NCI-H2196 treated with DMSO at 0.1 percent for 48 hours (cell line): ENCODE measurements at regions not wholly inside any gene's neighbourhood (a gene's known extent, or its start where the extent isn't known, plus 50 kb on each side); places are given as distances from the start of the nearest gene placed in this dataset.

Source experiments
- DNase-seq: peaks from one replicate; lab custom pipeline; 2025; ENCODE audit not compliant: unreplicated experiment; lab: John Stamatoyannopoulos, UW

DNA sequence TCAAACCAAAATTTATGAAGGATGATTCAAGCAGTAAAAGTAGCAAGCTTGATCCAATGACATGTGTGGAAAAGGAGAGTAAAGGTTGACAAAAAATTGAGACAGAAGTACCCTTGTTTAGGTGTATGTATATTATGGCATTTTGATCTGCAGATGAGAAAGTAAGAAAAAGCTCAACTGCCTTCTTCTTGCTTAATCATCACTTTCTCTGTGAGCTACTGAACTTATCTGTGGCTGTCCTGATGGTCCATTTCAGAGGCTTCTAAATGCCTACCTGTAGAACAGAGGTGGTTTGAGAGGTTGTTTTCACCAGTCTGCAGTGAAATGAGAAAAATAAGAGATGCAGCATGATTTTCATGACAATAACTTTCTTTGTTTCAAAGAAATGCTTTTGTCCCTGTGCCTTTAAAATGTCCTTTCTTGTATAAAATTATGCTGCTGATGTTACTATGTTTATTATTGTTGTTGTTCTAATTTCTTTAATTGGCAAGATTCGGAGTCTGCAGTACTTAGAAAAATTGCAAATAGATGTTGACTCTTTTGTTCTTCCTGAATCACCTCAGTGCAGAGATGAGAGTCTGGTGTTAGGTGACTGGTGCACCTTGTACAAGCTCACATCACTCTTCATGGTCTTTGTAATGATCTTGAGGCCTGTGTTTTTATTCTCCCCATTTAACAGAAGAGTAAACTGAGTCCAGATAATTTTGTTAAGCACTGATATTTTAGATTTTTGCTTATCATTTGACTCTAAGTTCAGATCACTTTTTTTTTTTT is 821.9 kb downstream of the VRK1 start:
- no peak for DNase-seq

DNA sequence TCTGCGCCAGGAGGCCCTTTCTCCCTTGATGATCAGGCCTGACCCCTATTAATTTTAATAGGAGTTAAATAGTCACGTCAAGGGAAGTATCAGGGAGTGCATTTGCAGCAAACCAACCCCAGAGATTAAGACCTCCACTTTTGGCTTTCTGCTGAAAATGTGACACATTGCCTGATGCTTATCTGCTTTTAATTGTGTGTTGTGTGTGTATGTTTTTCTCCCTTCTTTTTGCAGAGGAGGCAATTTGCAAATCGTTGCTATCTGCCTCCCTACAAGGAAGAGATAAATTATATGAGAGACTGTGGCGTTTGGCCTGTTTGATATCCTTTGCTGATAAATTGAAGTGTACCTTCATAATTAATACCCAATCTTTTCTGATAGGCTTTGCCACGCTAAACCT is 822.9 kb downstream of the VRK1 start:
- DNase-seq: no peak

DNA sequence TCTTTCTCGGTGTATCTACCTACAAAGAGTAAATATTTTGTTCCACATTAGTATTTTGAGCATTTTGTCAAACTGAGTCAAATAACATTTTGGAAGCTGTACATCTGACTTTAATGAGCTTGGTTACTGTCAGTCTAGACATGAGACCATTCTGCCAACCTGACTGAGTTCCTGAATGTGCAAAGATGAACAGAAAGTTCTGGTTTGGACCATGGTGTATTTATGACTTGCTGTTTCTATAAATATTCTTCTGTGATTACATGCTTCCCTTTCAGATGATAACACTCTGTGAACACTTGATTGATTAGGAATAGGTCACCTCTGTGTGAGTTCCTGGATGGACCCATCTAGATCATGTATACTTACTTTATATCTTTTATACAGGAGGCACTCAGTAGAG is 827.8 kb downstream of the VRK1 start:
- DNase-seq: no peak

DNA sequence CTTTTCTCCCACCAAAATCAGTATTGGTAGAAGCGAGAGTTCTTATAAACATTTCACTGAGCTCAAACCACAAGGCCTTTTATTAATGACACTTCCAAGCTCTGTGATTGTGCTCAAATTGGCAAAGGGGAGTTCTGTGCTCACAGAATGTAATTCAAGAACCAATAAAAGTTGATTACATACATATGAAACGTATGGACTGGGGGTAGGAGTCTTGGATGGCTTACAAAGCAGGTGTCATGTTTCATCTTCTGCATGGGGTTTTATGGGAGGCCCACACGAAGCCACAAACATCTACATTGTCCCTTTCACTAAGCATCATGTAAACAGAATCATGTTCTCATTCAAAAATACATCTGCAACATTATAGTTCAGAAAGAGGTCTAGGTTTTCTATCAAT is 828.3 kb downstream of the VRK1 start:
- no peak for DNase-seq

DNA sequence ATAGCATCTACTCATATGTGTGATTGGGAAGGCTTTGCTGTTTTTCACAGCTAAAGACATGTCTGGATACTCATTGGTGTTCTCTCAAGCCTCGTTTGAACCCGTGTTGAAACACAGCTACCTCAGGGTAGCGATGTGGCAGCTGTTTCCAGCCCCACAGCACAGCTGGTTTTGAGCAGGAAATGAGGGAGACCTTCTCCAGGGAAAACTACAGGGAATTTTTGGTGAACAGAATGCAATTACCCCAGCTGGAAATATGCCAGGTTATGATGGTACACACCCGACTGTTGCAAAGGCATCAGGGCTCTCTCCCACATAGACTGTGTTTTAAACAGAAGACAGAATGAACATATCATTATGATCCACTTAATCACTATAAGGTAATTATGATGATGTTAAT is 828.9 kb downstream of the VRK1 start:
- no peak for DNase-seq

DNA sequence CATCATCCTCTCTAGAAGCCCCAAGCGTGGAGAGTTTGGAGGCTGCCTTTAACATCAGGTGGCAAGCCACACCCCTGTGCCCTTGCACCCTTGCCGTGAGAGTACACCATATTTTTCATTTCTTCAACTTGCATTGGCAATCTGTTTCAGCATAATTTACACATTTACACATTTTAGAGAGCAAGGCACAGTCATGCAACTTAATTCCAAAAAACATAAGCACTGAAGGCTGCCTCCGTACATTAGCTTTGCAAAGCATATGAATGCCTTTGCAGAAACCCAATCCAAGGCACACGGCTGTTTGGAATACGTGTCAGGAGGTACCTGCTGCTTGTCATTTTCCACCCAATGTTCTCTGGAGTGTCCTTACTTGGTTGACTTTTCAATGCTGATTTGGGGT is 833.1 kb downstream of the VRK1 start:
- DNase-seq: no peak

DNA sequence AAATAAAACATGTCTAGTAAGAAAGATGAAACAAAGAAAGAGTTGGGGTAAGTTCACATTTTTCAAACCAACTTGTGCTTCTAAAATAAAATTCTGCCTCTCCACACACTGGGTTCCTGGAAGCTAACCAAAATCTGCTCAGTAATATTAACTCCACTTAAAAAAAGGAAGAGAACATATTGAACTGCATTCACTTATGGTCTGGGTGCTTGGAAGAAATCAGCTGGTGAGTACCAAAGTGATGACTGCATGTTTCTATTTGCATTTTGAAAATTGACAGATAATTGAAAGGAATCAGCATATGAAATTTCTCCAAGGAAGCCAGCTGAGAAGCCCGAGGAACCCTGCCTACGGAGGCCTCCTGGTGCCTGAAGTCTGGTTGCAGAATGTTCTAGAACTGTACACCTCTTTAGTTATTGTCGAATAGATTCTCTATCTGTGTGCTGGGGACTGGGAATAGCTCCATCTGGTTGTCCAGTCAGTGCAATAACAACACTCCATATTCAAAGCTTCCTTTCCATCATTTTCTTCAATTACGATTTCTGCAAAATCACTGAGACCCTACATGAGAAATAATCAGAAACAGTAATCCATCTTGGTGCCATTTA is 836.1 kb downstream of the VRK1 start:
- DNase-seq: no peak

DNA sequence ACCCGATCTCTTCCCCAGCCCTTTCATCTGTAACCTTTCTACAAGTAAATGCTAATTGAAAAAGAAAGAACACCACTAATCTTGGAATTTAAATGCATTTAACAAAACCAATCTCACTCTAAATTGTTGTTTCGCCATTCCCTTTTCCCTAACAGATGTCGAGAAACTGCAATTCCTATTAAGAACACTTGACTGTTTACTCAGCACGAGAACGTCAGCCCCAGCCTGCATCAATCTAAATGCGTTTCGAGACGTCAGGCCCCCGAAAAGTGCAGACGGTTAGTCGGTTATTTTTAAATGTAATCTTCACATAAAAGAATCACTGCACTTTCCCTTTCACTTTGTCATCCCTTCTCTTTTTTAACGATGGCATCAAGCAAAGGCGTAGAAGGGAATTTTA is 837.6 kb downstream of the VRK1 start:
- DNase-seq: no peak

DNA sequence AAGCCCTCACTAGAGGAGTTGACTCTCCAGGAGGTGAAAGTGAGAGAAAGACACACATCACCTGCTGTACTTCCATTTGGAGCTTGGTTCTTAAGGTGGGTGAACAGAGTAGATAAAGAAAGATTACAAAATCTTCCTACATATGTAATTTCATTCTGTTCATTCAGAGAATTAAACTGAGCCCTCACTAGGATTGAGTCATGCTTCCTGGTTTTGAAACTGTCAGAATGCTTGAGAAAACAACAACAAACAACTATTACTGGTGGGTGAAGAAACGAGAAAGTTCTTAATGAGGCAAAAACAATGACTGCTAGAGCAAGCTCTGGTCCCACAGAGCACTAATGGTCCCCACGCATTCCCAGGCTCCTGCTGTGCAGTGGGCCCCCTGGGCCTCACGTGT is 841.7 kb downstream of the VRK1 start:
- no peak for DNase-seq

DNA sequence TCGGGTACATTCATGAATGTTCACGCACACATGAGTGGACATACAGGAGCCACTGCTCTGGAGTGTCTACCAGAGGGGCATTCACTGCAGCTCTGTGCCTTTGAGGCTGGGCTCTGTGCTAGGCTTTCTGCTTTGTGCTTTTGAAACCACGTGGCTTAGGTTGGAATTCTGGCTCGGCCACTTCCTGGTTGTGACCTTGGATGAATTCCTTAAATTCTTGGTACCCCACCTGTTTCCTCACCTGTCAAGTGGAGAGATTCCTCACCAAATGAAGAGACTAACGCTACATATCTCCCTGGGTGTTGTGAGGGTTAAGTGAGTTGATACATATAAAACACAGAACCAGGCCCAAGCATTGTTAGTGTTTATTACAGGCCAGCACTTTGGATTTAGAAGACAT is 842.8 kb downstream of the VRK1 start:
- DNase-seq: no peak

DNA sequence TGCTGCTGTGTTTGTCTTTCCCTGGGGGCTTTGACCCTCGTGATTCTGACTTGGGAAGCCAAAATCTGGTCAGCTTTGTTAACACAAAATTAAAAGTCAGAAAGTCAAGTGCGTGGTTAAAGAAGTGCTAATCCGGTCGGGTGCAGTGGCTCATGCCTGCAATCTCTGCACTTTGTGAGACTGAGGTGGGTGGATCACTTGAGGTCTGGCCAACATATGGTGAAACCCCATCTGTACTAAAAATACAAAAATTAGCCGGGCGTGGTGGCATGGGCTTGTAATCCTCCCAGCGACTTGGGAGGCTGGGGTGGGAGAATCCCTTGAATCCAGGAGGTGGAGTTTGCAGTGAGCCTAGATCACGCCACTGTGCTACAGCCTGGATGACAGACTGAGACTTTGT is 844.6 kb downstream of the VRK1 start:
- no peak for DNase-seq

DNA sequence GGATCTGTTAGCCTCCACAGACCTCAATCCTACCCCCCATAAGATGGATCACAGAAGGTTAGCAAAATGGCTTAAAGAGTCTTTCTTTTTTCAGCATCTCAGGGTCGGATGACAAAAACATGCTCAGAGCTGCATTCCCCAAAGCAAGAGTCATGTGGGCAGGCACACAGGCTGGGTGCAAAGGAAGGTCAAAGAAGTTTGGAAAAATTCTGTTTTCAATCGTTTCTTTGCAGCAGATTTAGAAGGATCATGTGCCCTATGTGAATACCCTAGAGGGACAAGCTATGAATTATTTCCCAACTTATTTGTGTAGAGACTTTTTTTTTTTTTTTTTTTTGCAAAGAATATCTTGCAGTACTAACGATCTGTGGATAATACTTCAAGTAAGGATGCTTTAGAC is 845.4 kb downstream of the VRK1 start:
- DNase-seq: no peak

DNA sequence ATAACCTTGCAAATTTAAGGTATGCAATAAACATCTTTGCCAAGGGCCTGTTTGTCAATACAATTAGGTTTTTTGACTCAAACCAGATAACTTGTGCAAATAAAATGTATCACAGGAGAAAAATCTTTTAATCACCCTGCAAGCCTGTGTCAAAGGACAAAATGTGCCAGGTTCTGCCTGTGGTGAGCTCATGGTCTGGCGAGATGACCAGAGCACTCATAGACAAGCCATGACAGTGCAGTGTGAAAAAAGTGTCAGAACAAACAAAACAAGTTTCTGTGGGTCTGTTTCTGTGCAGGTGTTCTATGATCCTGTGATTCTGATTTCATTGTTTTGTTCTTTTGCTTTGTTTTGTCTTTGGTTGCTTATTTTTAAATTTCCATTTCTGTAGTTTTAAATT is 847.2 kb downstream of the VRK1 start:
- DNase-seq: no peak

DNA sequence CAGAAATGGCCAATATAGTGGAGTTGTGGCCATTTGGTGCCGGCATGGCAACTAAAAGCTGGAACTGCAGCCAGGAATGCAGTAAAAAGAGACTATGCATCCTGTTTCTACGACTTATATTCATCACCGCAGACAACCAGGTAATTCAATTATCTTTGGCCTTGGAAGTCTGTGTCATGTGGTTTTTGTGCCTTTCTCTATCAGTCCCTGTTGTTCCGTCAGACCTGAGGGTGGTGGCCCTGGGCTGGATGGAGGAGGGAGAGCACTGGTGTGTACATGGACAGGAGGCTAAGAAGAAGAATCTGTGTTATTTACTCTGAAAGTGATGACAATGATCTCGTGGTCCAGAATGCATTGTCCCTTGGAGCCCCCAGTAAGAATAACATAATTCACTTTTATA is 852.6 kb downstream of the VRK1 start:
- DNase-seq: no peak

DNA sequence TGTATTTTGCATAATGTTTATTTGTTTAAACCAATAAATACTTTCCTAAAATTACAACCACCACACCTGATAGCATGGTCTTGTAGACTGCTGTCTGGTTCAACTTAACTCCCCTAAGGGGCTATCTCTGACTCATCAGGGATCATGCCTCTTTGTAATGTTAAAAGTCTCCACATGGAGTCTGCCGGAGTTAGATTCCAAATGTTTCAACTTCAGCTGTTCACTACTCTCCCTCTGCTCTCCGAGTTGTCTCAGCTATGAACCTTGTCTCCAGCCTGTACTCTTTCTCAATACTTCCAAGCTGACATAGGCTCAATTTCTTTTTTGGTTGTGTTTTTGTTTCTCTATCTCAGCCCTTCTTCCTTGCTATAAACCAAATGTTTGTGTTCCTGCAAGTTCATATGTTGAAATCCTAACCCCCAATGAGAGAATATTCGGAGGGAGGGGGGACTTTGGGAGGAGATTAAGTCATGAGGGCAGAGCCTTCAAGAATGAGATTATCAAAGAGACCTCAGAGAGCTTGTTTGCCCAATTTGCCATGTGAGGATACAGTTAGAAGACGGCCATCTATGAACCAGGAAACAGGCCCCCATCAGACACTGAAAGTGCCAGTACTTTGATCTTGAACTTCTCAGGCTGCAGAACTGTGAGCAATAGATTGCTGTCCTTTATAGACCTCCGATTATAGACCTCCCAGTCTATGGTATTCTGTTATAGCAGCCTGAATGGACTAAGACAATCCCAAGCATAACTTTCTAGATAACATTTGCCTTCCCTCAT is 858.2 kb downstream of the VRK1 start:
- no peak for DNase-seq

DNA sequence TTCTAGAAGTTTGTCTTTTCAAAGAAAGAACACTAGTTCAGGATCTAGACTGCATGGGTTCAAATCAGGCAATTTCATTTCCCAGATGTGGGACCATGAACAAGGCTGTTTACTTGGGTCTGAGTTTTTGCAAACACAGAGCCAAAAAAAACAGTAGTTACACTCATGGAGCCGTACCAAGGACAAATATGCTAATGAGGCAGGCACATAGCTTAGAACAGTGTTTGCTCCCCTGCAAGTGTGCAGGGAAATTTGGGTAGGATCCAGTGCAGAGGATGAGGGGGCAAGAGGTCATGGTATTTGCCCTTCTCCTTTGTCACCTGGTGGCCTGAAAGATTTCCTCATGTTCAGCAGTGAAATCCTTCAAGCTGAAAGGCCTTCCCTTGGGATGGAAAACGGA is 860.4 kb downstream of the VRK1 start:
- no peak for DNase-seq

DNA sequence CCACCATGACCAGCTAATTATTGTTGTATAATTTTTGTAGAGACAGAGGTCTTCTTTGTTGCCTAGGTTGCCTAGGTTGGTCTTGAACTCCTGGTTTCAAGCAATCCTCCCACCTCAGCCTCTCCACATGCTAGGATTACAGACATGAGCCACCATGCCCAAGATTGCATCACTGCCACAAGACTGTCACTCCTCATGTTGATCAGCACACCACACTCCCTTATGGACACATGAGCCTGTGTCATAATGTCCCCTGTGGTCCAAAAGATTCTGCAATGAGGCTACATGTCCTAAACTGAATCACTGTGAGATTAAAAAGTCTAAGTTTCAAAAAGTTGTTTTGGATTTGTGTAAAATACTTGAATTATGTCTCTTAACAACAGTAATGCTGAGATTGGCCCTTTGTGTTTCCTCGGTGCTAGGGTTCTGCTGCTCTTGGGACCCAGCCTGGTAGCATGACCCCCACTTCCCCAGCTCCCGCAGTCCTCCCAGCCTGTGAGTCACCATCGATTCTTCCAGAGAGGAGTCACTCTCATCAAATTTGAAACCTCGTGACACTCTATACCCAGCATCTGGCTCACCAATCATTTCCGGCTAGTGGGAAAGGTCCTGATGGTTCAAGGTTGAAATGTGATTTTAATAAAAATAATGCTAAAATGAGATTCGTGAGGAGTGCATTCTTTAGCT is 890.9 kb downstream of the VRK1 start:
- DNase-seq: no peak

DNA sequence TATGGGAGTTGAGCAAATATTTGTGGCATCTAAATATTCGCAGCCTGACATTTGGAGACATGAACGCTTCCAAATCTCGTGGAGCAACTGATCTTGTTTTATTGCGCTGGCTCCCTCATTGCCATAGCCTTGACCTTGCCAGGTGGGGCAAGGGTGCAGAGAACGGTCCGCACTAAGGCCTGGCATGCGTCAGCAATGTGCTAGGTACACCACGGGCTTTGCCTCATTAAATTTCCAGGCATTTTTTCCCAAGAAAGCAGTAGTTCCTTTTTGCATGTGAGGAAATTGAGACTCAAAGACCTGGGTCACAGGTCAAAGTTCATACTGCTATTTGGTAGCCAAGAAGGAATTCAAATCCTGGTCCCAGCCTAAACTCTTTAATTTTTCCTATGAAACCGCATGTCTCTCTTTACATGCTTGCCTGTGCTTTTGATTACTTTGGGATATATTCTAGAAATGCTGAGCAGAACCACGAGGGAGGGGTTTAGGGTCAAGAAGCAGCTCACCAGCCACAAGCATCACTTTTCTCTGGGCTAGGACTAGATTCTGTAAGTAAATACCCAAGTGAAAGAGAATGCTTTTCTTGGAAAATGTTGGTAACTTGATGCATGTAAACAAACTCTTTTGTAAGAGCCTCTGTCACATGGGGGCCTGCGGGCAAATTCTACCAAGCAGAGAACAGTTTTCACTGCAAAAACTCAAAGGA is 891.6 kb downstream of the VRK1 start:
- no peak for DNase-seq

DNA sequence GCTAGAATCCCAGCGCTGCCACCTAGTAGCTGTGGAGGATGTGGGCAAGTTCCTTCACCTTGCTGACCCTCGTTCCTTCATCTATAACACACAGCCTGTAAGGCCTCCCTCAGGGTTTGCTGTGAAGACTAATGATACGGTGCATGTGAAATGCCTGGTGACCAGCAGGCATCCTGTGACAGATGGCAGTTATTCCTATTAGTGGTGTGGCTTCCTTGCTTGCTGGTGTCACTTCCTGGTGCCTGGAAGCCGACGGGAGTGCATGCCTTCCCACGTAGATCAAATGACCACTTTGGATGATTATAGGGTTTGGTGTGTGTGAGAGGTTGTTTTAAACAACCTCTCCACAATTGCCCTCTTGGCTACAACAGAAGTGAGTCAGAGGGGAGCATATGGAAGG is 894.9 kb downstream of the VRK1 start:
- no peak for DNase-seq

DNA sequence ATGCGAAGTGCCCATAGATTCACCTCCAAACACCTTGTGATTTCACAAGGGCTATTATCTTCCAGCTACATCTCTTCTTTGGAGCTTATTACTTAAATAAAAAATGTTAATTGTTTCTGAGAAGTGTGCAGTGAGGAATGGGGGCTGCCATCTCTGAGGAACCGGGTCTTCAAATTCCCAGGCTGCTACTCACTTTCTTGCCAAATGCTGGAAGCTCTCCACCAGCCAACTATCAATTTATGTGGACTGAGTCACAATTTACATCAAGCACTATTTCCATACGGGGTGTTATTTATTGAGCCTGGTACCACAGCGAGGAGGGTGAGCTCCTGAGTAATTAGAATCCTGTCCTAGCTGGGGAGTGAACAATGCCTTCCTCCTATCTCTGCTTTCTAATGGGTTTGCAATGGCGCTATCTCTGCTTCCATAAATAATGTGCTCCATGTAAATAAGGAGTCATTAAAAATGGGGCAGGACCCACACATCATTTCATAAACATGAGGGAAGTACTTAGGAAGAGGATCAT is 898.3 kb downstream of the VRK1 start:
- no peak for DNase-seq

DNA sequence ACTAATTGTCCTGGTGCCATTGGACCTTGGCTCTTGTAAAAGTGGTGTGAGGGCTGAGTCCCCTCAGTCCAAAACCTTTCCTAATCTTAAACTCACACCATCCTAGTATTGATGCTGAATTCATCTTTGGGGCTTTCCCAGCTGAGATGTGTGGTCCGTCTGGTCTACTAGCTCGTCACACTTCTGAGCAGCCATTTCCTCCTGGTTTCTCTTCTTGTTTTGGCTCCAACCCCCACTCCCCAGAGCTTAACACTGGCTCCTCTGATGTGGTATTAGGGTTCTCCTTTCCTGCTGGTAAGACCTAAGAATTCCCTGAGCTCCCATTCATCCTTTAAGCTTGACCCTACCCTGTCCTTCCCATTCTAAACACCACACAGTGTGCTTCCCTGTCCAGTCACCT is 900.6 kb downstream of the VRK1 start:
- DNase-seq: no peak
